Keratinocyte (primary cell): ENCODE measurements at regions not wholly inside any gene's neighbourhood (a gene's known extent, or its start where the extent isn't known, plus 50 kb on each side); places are given as distances from the start of the nearest gene placed in this dataset.

ENCODE experiments used
- DNase-seq: peaks from one replicate; pipeline ENCODE4 v3.0.0-alpha.2; 2011; ENCODE audit warnings: low read depth, missing footprints, low spot score
- FAIRE-seq: peaks from 2 replicates; lab custom pipeline; 2011; peaks lifted over from hg19 to GRCh38; lab: Jason Lieb, UNC
- H2AFZ ChIP-seq: 2 replicates; pipeline ENCODE4 v1.6.0; 2012; ENCODE audit warnings: low read length, control low read depth, inconsistent platforms; ENCODE audit not compliant: control insufficient read depth
- H3K27ac ChIP-seq: 2 replicates; pipeline ENCODE4 v1.5.1; 2011; ENCODE audit warnings: low read length; ENCODE audit not compliant: control insufficient read depth, insufficient read depth
- H3K27me3 ChIP-seq: 3 replicates; pipeline ENCODE4 v1.6.0; 2011; ENCODE audit warnings: low read length; ENCODE audit not compliant: control insufficient read depth, insufficient read depth; ENCODE audit errors: extremely low read depth
- H3K36me3 ChIP-seq, 2 experiments: 2 replicates in 1 of 2; 3 replicates in 1 of 2; pipeline ENCODE4 v1.5.1; 2011; ENCODE audit warnings: low read length in 2 of 2, mild to moderate bottlenecking in 1 of 2; ENCODE audit not compliant: control insufficient read depth in 2 of 2, insufficient read depth in 2 of 2; ENCODE audit errors: extremely low read depth in 1 of 2
- H3K4me1 ChIP-seq: 3 replicates; pipeline ENCODE4 v1.5.1; 2011; ENCODE audit warnings: low read length; ENCODE audit not compliant: control insufficient read depth, insufficient read depth; ENCODE audit errors: extremely low read depth
- H3K4me2 ChIP-seq: 3 replicates; pipeline ENCODE4 v1.6.0; 2011; ENCODE audit warnings: low read depth, low read length; ENCODE audit not compliant: control insufficient read depth, insufficient read depth; ENCODE audit errors: extremely low read depth
- H3K4me3 ChIP-seq, 3 experiments: fragments of 200-600 bp in 1 of 3; sonication (generic) in 1 of 3; 2 replicates in 2 of 3; 3 replicates in 1 of 3; pipeline ENCODE4 v1.5.1; 2011 to 2016; ENCODE audit warnings: low read length in 3 of 3, mild to moderate bottlenecking in 3 of 3, control low read depth in 2 of 3, inconsistent platforms in 1 of 3, low read depth in 1 of 3, mixed read lengths in 1 of 3, mixed run types in 1 of 3, moderate library complexity in 1 of 3; ENCODE audit not compliant: control insufficient read depth in 2 of 3, insufficient read depth in 2 of 3; ENCODE audit errors: extremely low read depth in 1 of 3
- H3K79me2 ChIP-seq: 2 replicates; pipeline ENCODE4 v1.6.0; 2012; ENCODE audit warnings: low read length; ENCODE audit not compliant: control insufficient read depth, insufficient read depth
- H3K9ac ChIP-seq: 3 replicates; pipeline ENCODE4 v1.6.0; 2011; ENCODE audit warnings: low read length; ENCODE audit not compliant: control insufficient read depth, insufficient read depth; ENCODE audit errors: extremely low read depth
- H3K9me1 ChIP-seq: 3 replicates; pipeline ENCODE4 v1.6.0; 2011; ENCODE audit warnings: low read length; ENCODE audit not compliant: control insufficient read depth, insufficient read depth; ENCODE audit errors: extremely low read depth
- H3K9me3 ChIP-seq: 2 replicates; pipeline ENCODE4 v1.5.1; 2012; ENCODE audit warnings: low read depth, low read length; ENCODE audit not compliant: control insufficient read depth
- H4K20me1 ChIP-seq: 3 replicates; pipeline ENCODE4 v1.6.0; 2011; ENCODE audit warnings: low read length; ENCODE audit not compliant: control insufficient read depth, insufficient read depth; ENCODE audit errors: extremely low read depth
- EZH2 ChIP-seq: IDR thresholded peaks from one replicate; pipeline ENCODE4 v1.6.1; 2012; ENCODE audit warnings: inconsistent platforms, mild to moderate bottlenecking, low read length, moderate library complexity
- dilution Hi-C: fragments of 300-500 bp; cut with MboI; formaldehyde crosslinking; loops from one replicate; pipeline ENCODE4 v1.7.0; 2020; ENCODE audit warnings: low sequenced_read_pairs; ENCODE audit not compliant: extremely low pct_ligation_motif_present
- TF ChIP-seq, protein P1 (sequence below), 3 experiments: IDR thresholded peaks in 1 of 3; conservative IDR thresholded peaks in 1 of 3; optimal IDR thresholded peaks in 1 of 3; 2 replicates in 2 of 3; 3 replicates in 1 of 3; pipeline versions ENCODE3 to v1.5.1; 2011; ENCODE audit warnings: low read length in 3 of 3, mild to moderate bottlenecking in 3 of 3, moderate library complexity in 2 of 3, control low read depth in 1 of 3, inconsistent platforms in 1 of 3; ENCODE audit not compliant: insufficient read depth in 2 of 3; ENCODE audit errors: extremely low read depth in 1 of 3

DNA sequence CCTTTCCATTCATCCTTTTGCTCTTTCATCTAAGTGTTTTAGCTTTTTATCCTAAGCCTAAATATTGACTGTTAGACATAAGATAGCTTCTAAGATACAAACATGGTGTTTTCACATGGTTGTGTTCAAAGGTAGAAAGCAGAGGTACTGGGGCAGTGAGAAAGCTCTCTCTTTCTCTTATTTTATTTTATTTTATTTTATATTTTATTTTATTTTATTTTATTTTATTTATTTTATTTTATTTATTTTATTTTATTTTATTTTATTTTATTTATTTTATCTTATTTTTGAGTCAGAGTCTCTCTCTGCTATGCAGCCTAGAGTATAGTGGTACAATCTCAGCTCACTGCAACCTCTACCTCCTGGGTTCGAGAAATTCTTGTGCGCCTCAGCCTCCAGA is 287.2 kb downstream of the IKZF2 start:
- Histone ChIP-seq H3K9me3 (peaks cover 7% of the 10 kb centered on the region), H3K4me1 (no peaks in the 10 kb centered on the region), H2AFZ (no peak overlapping the region), H3K27me3 (no peaks in the 10 kb centered on the region), H3K36me3 (no peaks in the 10 kb centered on the region), H3K9me1 (no peaks in the 10 kb centered on the region), H3K27ac (no peak overlapping the region), H3K4me3 (no peak overlapping the region), H3K9ac (no peak overlapping the region), H4K20me1 (no peaks in the 10 kb centered on the region), H3K4me2 (no peak overlapping the region), H3K79me2 (no peaks in the 10 kb centered on the region)
- TF ChIP-seq, protein P1, sequence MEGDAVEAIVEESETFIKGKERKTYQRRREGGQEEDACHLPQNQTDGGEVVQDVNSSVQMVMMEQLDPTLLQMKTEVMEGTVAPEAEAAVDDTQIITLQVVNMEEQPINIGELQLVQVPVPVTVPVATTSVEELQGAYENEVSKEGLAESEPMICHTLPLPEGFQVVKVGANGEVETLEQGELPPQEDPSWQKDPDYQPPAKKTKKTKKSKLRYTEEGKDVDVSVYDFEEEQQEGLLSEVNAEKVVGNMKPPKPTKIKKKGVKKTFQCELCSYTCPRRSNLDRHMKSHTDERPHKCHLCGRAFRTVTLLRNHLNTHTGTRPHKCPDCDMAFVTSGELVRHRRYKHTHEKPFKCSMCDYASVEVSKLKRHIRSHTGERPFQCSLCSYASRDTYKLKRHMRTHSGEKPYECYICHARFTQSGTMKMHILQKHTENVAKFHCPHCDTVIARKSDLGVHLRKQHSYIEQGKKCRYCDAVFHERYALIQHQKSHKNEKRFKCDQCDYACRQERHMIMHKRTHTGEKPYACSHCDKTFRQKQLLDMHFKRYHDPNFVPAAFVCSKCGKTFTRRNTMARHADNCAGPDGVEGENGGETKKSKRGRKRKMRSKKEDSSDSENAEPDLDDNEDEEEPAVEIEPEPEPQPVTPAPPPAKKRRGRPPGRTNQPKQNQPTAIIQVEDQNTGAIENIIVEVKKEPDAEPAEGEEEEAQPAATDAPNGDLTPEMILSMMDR (optimal IDR thresholded peaks at IDR 0.05 in 1 of 3, IDR thresholded peaks at IDR 0.05 in 1 of 3, conservative IDR thresholded peaks at IDR 0.05 in 1 of 3; ENCODE audit: extremely low read depth in 1 of 3, insufficient read depth in 2 of 3, low read length in 3 of 3): no peak
- no peak for TF ChIP-seq EZH2
- FAIRE-seq (no peak), DNase-seq (no peak)
- dilution Hi-C loops: no loop called here

- Histone ChIP-seq H3K9me1 (no peaks in the 10 kb centered on the region), H3K4me1 (peaks cover 3% of the 10 kb centered on the region), H3K9ac (no peak overlapping the region), H3K4me3 (no peak overlapping the region), H3K79me2 (no peaks in the 10 kb centered on the region), H4K20me1 (no peaks in the 10 kb centered on the region), H3K4me2 (no peak overlapping the region), H3K36me3 (no peaks in the 10 kb centered on the region), H3K27ac (no peak overlapping the region), H2AFZ (no peak overlapping the region), H3K27me3 (no peaks in the 10 kb centered on the region), H3K9me3 (peaks cover 7% of the 10 kb centered on the region)
- dilution Hi-C loops: no loop called here
- no peak for DNase-seq
- FAIRE-seq: peak; percentile 26
- TF ChIP-seq EZH2: no peak
- TF ChIP-seq, protein P1 (optimal IDR thresholded peaks at IDR 0.05 in 1 of 3, IDR thresholded peaks at IDR 0.05 in 1 of 3, conservative IDR thresholded peaks at IDR 0.05 in 1 of 3; ENCODE audit: extremely low read depth in 1 of 3, insufficient read depth in 2 of 3, low read length in 3 of 3): peak; percentile 63 to 71 (median 69)
Observed at GRCh38 chr2:212863185-212863588, 288.2 kb downstream of the IKZF2 start.
